GM13976 (cell line): ENCODE measurements at regions not wholly inside any gene's neighbourhood (a gene's known extent, or its start where the extent isn't known, plus 50 kb on each side); places are given as distances from the start of the nearest gene placed in this dataset.

Source experiments
- DNase-seq: peaks from one replicate; pipeline ENCODE4 v3.0.0; 2012; ENCODE audit warnings: low spot score
- CTCF ChIP-seq: IDR thresholded peaks from 2 replicates; pipeline ENCODE4 v1.5.1; 2012; ENCODE audit warnings: borderline replicate concordance, mild to moderate bottlenecking; ENCODE audit not compliant: insufficient read depth; ENCODE audit errors: extremely low read depth, missing control alignments, control extremely low read depth
- in situ Hi-C: fragments of 300-500 bp; cut with MboI; formaldehyde crosslinking; loops from one replicate; pipeline ENCODE4 v1.12.0; 2022; ENCODE audit warnings: low sequenced_read_pairs, mixed read lengths, inconsistent platforms; ENCODE audit not compliant: unreplicated experiment

- in situ Hi-C loops, result no loop called here
- no peak for DNase-seq
- no peak for TF ChIP-seq CTCF
Measured at GRCh38 chr13:80975903-80976302, 635.0 kb upstream of the SPRY2 start.

GRCh38 chr13:80973721-80974120 is 632.8 kb upstream of the SPRY2 start:
- in situ Hi-C loops, result no loop called here
- no peak for TF ChIP-seq CTCF
- no peak for DNase-seq

DNA sequence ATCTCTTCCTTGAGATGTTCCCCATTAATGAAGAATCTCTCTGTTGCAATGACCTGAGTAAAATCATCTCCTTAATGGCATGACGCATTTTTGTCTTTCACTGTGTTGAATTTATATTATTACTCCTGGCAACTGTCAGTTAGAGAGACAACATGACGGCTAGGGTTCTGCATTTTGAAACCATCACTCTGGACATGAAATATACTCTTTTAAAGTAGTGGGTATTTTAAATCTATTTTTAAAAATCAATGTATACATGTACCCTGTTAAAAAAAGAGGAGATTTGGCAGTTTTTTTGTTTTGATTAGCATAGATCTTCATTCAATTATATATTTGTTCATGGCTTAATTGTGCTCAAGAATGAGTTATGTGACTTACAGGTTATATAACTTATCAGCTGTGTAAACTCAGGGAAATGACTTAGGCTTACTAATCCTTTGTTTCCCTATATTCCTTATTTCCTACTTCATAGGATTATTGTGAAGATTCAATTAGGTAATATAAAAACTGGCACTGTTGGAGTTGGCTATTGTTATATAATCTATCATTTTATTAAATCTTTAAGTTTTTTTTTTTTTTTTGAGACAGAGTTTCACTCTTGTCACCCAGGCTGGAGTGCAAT is 632.0 kb upstream of the SPRY2 start:
- no peak for TF ChIP-seq CTCF
- in situ Hi-C loops, result no loop called here
- no peak for DNase-seq

DNA sequence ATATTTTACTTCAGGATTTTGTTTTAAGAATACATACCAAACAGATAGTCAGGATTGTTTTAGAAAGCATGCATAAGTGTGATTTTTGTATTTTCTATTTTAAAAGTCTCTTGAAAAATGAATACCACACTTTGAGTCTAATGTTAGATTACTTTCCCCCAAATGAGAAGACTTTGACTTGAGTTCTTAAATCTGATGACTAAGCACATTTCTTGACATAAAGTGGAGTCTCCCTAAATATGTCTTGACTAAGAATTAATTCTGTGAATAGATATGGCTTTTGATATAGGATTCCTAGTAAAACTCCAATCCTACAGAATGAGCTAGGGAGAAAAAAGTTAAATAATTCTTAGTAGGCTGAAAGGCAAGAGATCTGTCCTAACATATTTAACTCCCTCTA is 624.2 kb upstream of the SPRY2 start:
- no peak for DNase-seq
- in situ Hi-C loops, result no loop called here
- no peak for TF ChIP-seq CTCF

- DNase-seq, result no peak
- no peak for TF ChIP-seq CTCF
- in situ Hi-C loops, result no loop called here
Measured at GRCh38 chr13:80962855-80963254, 621.9 kb upstream of the SPRY2 start.

DNA sequence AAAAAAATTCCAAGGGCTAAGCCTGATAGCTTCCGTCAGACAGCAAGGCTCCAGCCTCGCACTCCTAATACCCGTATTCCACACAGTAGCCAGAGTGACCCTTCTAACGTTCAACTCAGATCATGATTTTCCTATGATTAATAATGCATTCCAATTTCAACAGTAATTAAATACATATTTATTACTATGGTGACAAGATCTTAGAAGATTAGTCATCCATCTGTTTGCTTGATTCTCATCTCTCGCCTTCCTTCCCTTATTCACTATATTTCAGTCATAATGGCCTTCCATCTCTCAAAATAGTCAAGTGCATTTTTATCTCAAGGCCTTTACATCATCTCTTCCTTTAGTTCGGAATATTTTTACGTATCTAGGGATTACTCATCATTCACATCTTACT is 621.2 kb upstream of the SPRY2 start:
- in situ Hi-C loops, result no loop called here
- no peak for TF ChIP-seq CTCF
- DNase-seq, result no peak
